Neutrophil (primary cell): ENCODE measurements at regions not wholly inside any gene's neighbourhood (a gene's known extent, or its start where the extent isn't known, plus 50 kb on each side); places are given as distances from the start of the nearest gene placed in this dataset.

ENCODE experiments used
- H3K27ac ChIP-seq: fragments of 200-600 bp; sonication (generic); 2 replicates; pipeline ENCODE4 v1.5.1; 2016; ENCODE audit warnings: mild to moderate bottlenecking, moderate library complexity
- H3K27me3 ChIP-seq: fragments of 200-600 bp; sonication (generic); 2 replicates; pipeline ENCODE4 v1.6.0; 2016; ENCODE audit warnings: mild to moderate bottlenecking
- H3K36me3 ChIP-seq: fragments of 200-600 bp; sonication (generic); 2 replicates; pipeline ENCODE4 v1.5.1; 2017
- H3K4me1 ChIP-seq, 2 experiments: fragments of 200-600 bp in 1 of 2; sonication (generic) in 1 of 2; 1 replicate in 1 of 2; 2 replicates in 1 of 2; pipeline versions ENCODE4 v1.5.1 to v1.6.1; 2013 to 2016; ENCODE audit warnings: low read depth in 1 of 2, low read length in 1 of 2, mild to moderate bottlenecking in 1 of 2, moderate library complexity in 1 of 2; ENCODE audit not compliant: control insufficient read depth in 1 of 2, insufficient read depth in 1 of 2
- H3K4me3 ChIP-seq, 2 experiments: fragments of 200-600 bp in 1 of 2; sonication (generic) in 1 of 2; 1 replicate in 1 of 2; 2 replicates in 1 of 2; pipeline ENCODE4 v1.5.1; 2013 to 2016; ENCODE audit warnings: low read depth in 1 of 2, low read length in 1 of 2, mild to moderate bottlenecking in 1 of 2, moderate library complexity in 1 of 2
- H3K9me3 ChIP-seq: fragments of 200-600 bp; sonication (generic); 2 replicates; pipeline ENCODE4 v1.5.1; 2016
- CTCF ChIP-seq: fragments of 200-600 bp; sonication (generic); IDR thresholded peaks from 2 replicates; pipeline ENCODE4 v1.5.1; 2016; ENCODE audit warnings: antibody characterized with exemption

- H3K4me1 ChIP-seq = no peaks in the 10 kb centered on the region
- no peaks in the 10 kb centered on the region for H3K27me3 ChIP-seq
- TF ChIP-seq CTCF = no peak
- no peaks in the 10 kb centered on the region for H3K9me3 ChIP-seq
- H3K36me3 ChIP-seq = no peaks in the 10 kb centered on the region
- H3K27ac ChIP-seq = no peak overlapping the region
- no peak overlapping the region for H3K4me3 ChIP-seq
These were observed 1018.5 kb upstream of the PHF14 start for GRCh38 chr7:9955138-9955537.

- Histone ChIP-seq H3K27ac (no peak overlapping the region), H3K9me3 (no peaks in the 10 kb centered on the region), H3K4me3 (no peak overlapping the region), H3K36me3 (no peaks in the 10 kb centered on the region), H3K27me3 (no peaks in the 10 kb centered on the region), H3K4me1 (no peaks in the 10 kb centered on the region)
- TF ChIP-seq CTCF = no peak
These were observed 1015.2 kb upstream of the PHF14 start for GRCh38 chr7:9958486-9958885.

- no peaks in the 10 kb centered on the region for H3K9me3 ChIP-seq
- H3K27me3 ChIP-seq = no peaks in the 10 kb centered on the region
- no peak overlapping the region for H3K4me3 ChIP-seq
- H3K4me1 ChIP-seq = no peaks in the 10 kb centered on the region
- H3K27ac ChIP-seq = no peak overlapping the region
- no peak for TF ChIP-seq CTCF
- no peaks in the 10 kb centered on the region for H3K36me3 ChIP-seq
These were observed 1013.2 kb upstream of the PHF14 start for GRCh38 chr7:9960460-9960859.

- Histone ChIP-seq H3K36me3 (no peaks in the 10 kb centered on the region), H3K27me3 (no peaks in the 10 kb centered on the region), H3K4me1 (no peaks in the 10 kb centered on the region), H3K27ac (no peak overlapping the region), H3K4me3 (no peak overlapping the region), H3K9me3 (no peaks in the 10 kb centered on the region)
- TF ChIP-seq CTCF = no peak
These were observed 1012.3 kb upstream of the PHF14 start for GRCh38 chr7:9961161-9961922.

GRCh38 chr7:9962742-9963141 is 1010.9 kb upstream of the PHF14 start:
- TF ChIP-seq CTCF = no peak
- Histone ChIP-seq H3K27ac (no peak overlapping the region), H3K27me3 (no peaks in the 10 kb centered on the region), H3K4me3 (no peak overlapping the region), H3K4me1 (no peaks in the 10 kb centered on the region), H3K9me3 (no peaks in the 10 kb centered on the region), H3K36me3 (no peaks in the 10 kb centered on the region)
